SW 1271 (cell line): ENCODE measurements at regions not wholly inside any gene's neighbourhood (a gene's known extent, or its start where the extent isn't known, plus 50 kb on each side); places are given as distances from the start of the nearest gene placed in this dataset.
A peak's percentile ranks its signal among the peaks of the same experiment; 100 is the strongest.
"Not testable (repeated sequence)": the region's sequence is repeated elsewhere in the genome, so short reads cannot be mapped to it uniquely, and the experiment has no call there.

Experiments
- DNase-seq, 2 experiments: peaks; one replicate each; lab custom pipeline; 2025; lab: John Stamatoyannopoulos, UW

DNA sequence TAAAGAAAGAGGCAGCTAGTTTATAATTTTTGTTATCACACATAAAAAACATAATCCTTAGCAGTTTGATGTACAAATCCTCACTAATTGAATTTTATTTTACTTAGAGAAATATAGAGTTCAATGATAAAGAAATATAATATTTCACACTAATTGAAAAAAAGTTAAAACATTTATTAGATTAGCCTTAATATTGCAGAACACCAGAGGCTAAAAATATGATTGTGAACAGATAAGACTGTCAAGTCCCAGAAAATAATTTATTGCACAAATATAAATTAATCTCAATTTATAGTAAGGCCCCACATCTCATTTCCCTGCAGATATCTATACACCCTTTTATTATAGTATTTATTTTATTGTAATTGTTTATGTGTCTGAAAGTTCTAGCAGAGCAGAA is 690.8 kb upstream of the PHF14 start:
- DNase-seq: no peak

DNA sequence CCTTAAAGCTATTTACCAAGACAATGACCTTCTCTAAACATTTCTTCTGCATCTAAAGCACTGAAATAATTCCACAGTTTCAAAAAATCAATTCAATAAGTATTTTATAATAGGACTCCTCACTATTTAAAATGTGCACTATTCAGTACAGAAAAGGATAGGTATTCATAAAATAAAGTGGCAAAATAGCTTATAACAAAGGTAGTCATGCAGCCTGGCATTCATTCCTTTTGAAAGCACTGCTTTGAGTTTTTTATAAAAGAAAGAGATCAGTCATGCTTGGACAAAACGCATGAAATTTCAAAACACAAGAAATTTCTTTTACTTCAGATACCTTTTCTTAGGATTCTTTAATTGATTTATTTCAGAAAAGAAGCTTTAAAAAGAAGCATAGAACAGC is 689.7 kb upstream of the PHF14 start:
- DNase-seq: no peak

DNA sequence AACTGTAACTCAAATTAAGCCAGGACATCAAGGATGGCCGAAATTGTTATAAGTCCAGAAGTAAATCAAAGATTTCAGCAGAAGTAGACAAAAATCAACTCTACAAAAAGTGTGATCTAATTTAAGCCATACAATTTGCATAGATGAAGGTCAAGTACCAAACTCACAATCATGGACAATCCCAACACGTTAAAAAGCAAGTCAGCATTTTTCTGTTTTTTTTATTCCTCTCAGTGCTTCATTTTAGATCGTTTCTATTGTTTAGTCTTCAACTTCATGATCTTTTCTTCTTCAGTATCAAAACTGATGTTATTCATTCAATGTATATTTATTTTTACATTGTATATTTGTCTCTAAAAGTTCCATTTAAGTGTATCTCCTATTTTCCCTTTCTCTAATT is 674.3 kb upstream of the PHF14 start:
- no peak for DNase-seq

DNA sequence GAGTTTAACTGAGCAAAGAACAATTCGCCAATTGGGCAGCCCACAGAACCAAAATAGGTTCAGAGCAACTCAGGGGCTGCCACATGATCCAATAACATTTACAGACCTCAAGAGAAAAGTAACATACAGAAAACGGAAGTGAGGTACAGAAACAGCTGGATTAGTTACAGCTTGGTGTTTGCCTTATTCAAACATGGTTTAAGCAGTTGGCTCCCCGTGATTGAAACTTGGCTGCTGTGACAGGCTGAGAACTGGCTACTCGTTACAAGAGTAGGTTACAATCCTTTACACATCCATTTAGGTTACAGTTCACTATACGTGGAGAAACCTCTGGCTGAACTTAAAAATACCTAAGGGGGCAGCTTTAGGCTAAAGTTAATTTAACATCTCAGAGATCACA is 673.1 kb upstream of the PHF14 start:
- no peak for DNase-seq

DNA sequence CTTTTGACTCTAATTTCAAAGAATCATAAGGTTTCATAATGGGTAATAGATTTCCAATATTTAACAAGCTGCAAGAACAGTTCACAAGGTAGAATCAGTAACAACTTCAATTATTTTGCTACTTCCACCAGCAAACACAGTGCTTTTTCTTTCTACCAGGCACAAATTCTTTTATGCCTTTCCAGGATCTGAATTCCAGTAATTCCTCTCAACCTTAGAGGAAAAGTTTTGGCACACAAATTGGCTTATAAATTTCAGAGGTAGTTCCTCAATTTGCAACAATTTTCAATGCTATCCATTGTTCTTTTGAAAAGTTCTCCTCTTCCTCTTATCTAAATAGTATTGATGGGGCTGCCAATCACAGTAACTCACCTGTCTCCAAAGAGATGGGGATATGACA is 665.4 kb upstream of the PHF14 start:
- no peak for DNase-seq

DNA sequence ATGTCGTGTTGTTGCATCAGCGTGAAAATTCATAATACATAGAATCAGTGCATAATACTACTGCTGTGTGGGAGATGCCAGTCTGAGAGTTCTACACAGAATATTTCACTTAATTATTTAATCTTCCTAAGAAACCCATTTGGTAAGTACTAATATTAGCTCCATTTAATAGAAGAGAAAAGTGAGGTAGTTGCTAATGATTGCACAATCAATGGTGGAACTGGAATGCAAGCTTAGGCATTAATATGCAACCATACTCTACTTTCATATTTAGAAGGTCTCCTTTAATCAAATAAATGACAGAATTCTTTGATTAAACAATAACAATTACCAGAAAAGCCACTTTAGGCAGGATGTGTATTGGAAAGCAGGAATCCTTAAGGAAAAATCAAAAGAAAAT is 660.7 kb upstream of the PHF14 start:
- no peak for DNase-seq

DNA sequence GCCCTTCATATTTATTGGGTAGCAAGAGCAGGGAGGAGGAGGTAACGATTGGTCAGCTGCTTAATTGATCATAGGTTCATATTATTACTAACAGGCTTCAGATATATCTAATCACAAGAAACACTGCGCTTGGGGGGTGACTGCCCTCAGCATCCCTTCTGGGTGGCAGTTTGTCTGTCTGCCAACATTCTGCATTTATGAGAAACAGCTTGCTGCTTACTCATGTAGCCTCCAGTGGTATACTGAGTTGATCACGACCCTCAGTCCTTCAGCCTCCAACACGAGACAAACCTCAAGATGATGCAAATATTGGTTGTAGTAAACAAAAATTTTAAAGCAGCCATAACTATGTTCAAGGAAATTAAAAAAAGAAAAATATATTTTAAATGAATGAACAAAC is 657.8 kb upstream of the PHF14 start:
- DNase-seq: no peak

DNA sequence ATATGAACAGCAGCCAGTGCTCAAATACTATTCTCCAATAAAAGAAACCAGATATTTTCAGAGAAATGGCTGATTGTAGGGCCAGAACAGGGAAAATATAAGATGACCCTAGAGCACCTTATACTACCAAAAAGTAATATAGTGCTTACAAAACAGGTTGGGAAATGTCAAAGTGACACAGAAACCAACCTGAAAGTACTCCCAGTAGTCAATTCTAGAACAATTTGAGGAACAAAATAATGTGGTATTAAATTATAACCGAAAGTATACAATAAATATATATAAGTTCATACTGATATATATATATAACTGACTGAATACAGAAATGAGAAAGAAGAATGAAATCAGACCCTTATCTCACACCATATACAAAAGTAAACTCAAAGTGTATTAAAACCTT is 657.2 kb upstream of the PHF14 start:
- DNase-seq: no peak

DNA sequence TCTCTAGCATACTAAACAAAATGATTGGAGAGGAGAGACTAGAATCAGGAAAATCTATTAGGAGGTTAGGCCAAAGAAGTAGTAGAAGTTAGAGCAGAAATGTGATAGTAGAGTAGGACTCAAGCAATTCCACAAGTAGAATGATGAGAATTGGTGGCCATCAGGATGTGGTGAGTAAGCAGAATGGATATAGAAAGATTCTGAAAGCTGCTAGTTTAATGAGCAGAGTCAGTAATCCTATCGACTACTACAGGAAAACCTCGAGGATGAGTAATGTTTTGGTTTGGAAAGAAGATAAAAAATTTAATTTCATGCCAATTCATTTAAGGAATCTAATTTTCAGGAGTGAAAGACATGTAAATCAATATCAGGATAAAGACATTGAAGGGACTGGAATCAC is 648.3 kb upstream of the PHF14 start:
- DNase-seq: no peak

DNA sequence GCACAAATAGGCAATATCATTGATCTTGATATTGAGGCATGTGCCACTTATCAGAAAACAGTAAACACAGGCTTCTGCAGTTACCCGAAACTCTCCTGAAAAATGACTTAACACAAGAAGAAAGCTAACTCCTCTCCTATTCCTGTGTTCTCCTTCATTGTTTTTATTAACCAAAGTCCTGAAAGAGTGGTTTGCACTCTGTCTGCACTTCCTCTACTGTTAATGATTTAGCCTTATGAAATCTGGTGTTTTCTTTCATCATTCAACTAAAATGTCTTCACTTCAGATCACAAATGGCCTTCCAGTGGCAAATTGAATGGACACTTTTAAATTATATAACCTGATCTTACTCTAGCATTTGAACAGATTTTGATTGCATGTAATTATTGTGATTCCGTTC is 630.6 kb upstream of the PHF14 start:
- no peak for DNase-seq

DNA sequence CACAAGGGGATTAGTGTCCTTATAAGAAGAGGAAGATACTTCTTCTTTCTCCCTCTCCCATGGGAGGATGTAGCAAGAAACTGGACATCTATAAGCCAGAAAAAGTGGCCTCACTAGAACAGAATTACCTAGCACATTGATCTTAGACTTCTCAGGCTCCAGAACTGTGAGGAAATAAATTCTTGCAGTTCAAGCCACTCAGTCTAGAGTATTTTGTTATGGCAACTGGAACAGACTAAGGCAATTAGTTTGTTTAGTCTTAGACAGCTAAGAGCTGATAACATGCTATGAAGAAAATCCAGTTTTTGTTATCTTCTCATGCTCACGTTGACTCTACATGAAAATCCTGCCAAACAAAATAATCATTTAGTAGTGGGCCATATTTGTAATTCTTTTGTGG is 627.6 kb upstream of the PHF14 start:
- no peak for DNase-seq

DNA sequence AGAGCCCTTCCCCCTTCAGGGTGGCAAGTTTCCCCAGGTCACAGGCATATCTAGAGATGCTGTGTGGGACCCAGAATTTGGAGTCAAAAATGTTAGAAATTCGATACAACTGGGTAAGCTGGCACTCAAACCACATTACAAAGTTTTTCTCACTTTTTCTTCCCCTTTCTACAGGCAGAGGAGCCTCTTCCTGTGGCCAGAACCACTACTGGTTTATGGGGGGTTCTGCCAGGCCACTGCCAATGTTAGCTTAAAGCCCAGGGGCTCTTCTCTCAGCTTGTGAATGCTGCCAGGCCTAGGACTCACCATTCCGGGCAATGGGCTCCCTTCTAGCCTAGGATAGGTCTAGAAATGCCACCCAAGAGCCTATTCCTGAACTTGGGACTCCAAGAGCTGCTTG is 617.9 kb upstream of the PHF14 start:
- no peak for DNase-seq

DNA sequence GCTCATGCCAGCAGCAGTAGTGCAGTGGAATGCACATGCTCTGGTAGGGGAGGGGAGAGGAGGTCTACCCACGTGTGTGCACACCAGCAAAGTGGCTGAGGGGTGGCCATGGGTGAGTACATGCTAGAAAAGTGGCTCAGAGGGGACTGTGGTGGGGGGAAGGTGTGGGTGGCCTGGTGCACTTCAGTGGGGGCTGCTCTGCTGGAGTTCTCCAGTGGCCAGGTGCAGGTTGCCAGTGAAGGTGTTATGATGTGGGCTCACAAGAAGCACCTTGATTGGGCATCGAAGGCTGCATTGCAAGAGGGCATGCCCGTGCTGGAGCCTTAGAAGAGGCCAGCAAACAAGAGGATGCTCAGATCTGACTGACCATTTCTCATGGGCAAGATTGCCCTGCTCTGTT is 613.6 kb upstream of the PHF14 start:
- no peak for DNase-seq

DNA sequence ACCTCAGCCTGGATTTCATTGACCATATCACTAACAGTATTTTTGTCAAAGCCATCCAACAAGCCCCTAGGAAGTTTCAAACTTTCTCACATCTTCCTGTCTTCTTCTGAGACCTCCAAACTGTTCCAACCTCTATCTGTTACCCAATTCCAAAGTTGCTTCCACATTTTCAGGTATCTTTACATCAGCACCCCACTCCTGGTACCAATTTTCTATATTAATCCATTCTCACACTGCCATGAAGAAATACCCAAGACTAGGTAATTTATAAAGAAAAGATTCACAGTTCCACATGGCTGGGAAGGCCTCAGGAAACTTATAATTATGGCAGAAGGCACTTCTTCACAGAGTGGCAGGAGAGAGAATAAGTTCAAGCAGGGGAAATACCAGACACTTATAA is 571.9 kb upstream of the PHF14 start:
- no peak for DNase-seq

DNA sequence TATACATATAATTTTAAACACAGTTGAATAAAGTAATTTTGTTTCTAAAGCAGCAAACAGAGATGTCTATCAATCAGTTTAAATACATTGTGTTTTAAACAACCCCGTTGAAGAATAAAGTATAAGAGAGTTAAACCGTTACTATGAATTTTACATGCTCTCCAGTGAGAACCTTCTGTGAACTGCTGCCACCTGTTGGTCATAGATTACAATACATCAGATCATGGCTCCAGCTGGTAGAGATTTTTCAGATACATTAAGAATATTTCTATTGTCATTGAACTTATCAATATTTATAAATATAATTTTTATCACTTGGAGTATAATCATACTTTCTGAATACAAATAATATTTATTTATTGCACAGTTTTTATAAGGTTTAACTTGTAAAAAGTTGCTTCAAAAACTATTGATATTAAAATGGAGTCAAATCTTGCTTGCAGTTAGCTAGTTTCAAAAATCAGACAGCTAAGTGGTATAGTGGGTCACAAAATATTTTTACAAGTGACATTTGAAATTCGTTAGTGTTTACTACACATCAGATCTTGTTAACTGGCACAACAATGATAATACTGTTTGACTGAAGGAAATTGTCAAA is 561.2 kb upstream of the PHF14 start:
- DNase-seq: peak in 1 of 2 experiments; percentile 49

DNA sequence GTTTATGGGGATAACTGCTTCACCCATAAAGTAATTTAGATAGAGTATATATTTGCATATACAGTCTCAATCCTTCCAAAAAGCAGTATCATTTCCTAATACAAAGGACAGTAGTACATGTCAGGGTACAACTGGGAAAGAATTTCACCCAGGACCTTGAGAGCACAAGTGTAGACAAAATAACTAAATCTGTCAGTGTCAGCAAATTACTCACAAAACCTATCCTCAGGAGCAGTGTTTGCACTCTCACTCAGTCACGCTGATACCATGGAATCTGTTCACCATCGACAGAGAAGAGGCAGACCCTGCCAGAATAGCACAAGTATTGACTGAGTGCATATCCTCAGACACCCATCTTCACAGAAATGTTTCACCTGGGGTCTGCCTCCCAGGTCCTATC is 554.7 kb upstream of the PHF14 start:
- no peak for DNase-seq

DNA sequence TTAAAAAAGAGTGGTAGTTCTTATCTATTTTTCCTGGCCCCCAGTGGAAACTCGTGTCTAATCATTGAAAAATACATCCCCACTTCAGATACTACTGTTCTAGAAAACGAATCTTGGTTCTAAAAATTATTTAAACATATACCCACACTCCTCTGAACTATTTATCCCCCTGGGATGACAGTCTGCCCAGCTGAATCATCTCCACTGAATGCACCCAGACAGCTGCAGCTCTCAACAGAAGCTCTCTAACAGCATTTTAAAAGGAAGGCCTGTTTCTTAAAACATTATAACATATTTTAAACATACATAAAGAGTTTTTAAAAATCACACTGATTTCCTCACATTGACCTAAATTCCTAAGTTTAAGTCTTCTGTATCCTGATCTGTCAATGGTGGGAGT is 544.6 kb upstream of the PHF14 start:
- DNase-seq: no peak

DNA sequence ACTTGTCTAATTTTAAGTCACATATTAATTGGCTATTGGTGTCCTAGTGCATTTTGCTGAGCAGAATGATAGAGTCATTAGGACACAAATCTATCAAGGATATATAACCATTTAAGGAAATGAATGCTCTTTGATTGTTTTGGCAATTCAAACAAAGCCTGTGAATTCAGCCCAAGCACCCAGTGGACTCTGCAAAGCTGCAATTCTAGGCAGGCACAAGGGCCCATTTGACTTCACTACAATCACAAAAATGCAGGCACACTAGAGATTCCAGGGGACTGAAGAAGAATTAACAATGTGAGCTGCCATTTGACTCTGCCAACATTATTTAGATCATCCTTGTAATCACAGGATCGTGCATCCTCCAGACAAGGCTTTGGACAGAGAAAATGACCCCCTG is 544.2 kb upstream of the PHF14 start:
- no peak for DNase-seq

DNA sequence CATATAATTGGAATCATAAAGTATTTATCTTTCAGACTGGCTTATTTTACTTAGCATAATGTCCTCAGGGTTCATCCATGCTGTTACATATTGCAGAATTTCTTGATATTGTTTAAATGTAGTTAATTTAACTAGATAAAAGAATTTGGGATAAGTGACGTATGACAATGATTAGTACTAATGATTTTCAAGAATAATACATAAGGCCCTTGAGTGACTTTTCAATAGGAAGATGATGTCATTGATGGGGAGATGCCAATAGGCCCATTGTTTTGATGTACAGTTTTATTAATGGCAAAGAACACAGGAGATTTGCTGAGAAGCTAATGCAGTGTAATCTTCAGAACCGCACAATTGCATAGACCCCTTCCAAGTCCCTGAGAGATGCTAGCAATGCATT is 537.4 kb upstream of the PHF14 start:
- no peak for DNase-seq

DNA sequence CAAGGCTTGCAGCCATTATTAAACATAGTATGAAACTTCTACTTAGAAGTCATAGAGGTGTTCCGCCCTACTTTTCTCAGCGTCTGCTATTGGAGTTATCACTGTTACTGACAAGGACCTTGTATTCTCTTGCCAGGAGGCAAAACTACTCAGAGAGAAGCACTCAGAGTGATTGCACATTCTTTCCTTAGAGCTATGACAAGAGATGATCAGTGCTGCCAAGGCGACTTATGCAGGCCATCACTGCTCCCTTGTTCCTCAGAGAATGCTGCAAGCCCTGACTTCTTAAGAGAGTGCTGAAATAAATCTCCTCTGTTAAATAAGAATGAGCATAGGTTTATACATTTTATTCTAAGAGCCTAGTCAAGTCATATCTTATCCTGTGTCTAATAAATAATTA is 534.6 kb upstream of the PHF14 start:
- DNase-seq: no peak

DNA sequence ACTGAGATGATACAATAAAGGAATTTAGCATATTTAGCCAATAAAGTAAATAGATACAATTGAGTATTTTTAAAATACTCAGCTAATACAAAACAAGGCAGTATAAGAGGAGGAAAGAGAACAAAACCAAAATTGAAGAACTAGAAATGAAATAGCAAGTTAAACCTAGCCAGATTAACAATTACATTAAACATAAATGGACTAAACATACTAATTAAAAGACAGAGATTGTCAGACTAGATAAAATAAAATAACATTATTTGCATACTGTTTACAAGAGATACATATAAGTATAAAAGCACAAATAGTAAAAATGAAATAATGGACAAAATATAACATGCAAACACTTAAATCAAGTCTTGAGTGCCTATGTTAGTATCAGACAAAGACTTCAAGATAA is 517.7 kb upstream of the PHF14 start:
- DNase-seq: no peak

DNA sequence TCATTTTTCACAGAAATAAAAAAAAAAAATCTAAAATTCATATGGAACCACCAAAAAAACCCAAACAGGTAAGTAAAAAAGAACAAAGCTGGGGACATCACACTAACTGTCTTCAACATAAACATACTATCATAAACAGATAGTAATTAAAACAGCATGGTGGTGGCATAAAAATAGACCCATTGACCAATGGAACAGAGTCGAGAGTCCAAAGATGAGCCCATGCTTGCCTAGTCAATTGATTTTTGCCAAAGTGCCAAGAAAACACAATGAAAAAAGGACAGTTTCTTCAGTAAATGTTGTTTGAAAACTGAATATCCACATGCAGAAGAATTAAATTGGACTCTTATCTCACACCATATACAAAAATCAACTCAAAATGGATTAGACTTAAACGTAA is 513.2 kb upstream of the PHF14 start:
- no peak for DNase-seq

DNA sequence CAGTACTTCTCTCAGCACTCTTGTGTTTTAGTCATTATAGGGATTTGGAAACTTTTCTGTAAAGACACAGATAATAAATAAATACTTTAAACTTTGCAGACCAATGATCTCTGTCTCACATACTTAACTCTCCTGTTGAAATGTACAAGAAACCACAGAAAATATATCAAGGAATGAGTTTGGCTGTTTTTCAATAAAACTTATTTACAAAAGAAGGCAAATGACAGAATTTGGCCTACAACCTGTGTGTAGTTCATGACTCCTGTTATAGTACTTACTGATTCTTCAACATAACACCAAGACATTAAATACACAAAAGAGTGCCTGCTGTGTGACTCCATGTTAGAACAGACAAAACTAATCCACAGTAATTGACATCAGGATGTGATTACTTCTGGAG is 510.0 kb upstream of the PHF14 start:
- DNase-seq: no peak

DNA sequence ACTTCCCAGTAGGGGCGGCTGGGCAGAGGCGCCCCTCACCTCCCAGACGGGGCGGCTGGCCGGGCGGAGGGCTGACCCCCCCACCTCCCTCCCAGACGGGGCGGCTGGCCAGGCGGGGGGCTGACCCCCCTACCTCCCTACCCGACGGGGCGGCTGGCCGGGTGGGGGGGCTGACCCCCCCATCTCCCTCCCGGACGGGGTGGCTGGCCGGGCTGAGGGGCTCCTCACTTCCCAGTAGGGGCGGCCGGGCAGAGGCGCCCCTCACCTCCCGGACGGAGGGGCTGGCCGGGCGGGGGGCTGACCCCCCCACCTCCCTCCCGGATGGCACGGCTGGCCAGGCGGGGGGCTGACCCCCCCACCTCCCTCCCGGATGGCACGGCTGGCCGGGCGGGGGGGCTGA is 508.1 kb upstream of the PHF14 start:
- DNase-seq: not testable (repeated sequence)

DNA sequence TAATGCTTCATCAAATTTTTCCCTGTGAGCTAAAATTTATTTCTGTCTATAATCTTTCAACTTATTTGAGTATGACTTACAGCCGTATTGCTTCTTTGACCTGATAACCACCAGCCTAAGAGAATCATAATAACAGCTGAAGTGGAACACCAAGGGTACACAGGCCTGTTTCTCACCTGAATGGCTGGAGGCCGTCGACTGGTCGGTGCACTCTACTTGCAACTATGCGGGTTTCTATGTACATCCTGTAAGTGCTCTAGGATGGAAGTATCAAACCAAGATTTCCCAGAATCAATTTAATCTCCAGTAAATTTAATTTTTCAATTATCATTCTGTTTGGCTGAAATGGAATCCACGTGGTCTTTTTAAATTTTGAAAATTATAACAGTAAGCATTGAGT is 504.8 kb upstream of the PHF14 start:
- DNase-seq: no peak
